ENCODE measurements at regions not wholly inside any gene's neighbourhood (a gene's known extent, or its start where the extent isn't known, plus 50 kb on each side); places are given as distances from the start of the nearest gene placed in this dataset.

- no peak overlapping the region for H3K4me3 ChIP-seq (ENCODE audit: low read depth, low read length)
- DNase-seq (ENCODE audit: low read depth): no peak
- TF ChIP-seq CTCF (conservative IDR thresholded peaks at IDR 0.05; ENCODE audit: low read depth, low read length): no peak
Measured at GRCh38 chr16:56097306-56097705, 94.0 kb upstream of the GNAO1 start.

- no peak for TF ChIP-seq CTCF (conservative IDR thresholded peaks at IDR 0.05; ENCODE audit: low read depth, low read length)
- no peak overlapping the region for H3K4me3 ChIP-seq (ENCODE audit: low read depth, low read length)
- no peak for DNase-seq (ENCODE audit: low read depth)
Measured at GRCh38 chr16:56094231-56094630, 97.1 kb upstream of the GNAO1 start.

GRCh38 chr16:56093055-56093454 is 98.2 kb upstream of the GNAO1 start:
- DNase-seq (ENCODE audit: low read depth): no peak
- no peak for TF ChIP-seq CTCF (conservative IDR thresholded peaks at IDR 0.05; ENCODE audit: low read depth, low read length)
- no peak overlapping the region for H3K4me3 ChIP-seq (ENCODE audit: low read depth, low read length)

- no peak overlapping the region for H3K4me3 ChIP-seq (ENCODE audit: low read depth, low read length)
- no peak for TF ChIP-seq CTCF (conservative IDR thresholded peaks at IDR 0.05; ENCODE audit: low read depth, low read length)
- DNase-seq (ENCODE audit: low read depth): no peak
Measured at GRCh38 chr16:56090076-56090475, 101.2 kb upstream of the GNAO1 start.

GRCh38 chr16:56087626-56088025 is 103.7 kb upstream of the GNAO1 start:
- no peak for DNase-seq (ENCODE audit: low read depth)
- no peak overlapping the region for H3K4me3 ChIP-seq (ENCODE audit: low read depth, low read length)
- no peak for TF ChIP-seq CTCF (conservative IDR thresholded peaks at IDR 0.05; ENCODE audit: low read depth, low read length)

GRCh38 chr16:56081371-56081770 is 109.9 kb upstream of the GNAO1 start:
- H3K4me3 ChIP-seq (ENCODE audit: low read depth, low read length): no peak overlapping the region
- TF ChIP-seq CTCF (conservative IDR thresholded peaks at IDR 0.05; ENCODE audit: low read depth, low read length): no peak
- DNase-seq (ENCODE audit: low read depth): no peak

GRCh38 chr16:56075732-56076388 is 115.4 kb upstream of the GNAO1 start:
- TF ChIP-seq CTCF (conservative IDR thresholded peaks at IDR 0.05; ENCODE audit: low read depth, low read length): no peak
- no peak for DNase-seq (ENCODE audit: low read depth)
- no peak overlapping the region for H3K4me3 ChIP-seq (ENCODE audit: low read depth, low read length)

Data from choroid plexus epithelial cell (primary cell).